T-helper 2 cell (primary cell): ENCODE measurements at regions not wholly inside any gene's neighbourhood (a gene's known extent, or its start where the extent isn't known, plus 50 kb on each side); places are given as distances from the start of the nearest gene placed in this dataset.

Source experiments
- DNase-seq, 5 experiments: peaks; one replicate each; pipeline versions ENCODE4 v3.0.0 to v3.0.0-alpha.2; 2012 to 2022

DNA sequence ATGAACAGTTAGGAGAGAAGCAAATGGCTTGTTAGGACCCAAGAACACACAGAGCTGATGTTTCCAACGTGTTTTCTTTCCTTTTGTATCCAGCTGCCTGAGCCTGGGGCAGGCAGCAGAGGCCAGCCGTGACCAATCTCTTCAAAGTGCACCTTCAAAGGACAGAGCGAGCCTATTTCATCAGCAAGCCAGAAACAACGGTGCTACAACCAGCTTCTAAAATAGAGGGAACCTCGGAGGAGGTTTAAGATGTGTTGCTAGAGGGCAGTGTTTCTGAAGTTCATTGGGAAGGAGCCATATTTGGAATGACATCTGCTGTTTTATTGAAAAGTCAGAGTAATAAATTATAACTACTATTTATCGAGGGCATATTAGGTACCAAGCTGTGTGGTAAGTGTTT, 56.2 kb upstream of the RFC3 start:
- DNase-seq = no peak

DNA sequence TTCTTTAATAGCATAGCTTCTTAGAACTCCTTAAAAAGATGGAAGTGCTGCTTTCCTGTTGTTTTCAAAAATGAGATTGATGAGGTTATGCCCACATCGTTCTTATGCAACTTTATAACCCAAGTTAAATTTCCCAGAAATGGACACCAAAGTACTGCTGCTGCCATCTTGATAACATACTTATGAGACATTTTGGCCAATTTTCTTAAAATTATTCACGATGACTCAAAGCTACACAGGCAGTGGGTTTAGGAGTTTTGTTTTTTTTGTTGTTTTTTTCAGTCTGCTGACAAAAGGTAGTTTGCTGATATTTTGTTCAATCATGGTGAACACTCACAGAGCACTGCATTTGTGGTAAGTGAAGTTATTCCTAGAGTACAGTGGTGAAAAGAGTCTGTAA, 54.9 kb upstream of the RFC3 start:
- no peak for DNase-seq

GRCh38 chr13:33764716-33765115, 53.2 kb upstream of the RFC3 start:
- no peak for DNase-seq

DNA sequence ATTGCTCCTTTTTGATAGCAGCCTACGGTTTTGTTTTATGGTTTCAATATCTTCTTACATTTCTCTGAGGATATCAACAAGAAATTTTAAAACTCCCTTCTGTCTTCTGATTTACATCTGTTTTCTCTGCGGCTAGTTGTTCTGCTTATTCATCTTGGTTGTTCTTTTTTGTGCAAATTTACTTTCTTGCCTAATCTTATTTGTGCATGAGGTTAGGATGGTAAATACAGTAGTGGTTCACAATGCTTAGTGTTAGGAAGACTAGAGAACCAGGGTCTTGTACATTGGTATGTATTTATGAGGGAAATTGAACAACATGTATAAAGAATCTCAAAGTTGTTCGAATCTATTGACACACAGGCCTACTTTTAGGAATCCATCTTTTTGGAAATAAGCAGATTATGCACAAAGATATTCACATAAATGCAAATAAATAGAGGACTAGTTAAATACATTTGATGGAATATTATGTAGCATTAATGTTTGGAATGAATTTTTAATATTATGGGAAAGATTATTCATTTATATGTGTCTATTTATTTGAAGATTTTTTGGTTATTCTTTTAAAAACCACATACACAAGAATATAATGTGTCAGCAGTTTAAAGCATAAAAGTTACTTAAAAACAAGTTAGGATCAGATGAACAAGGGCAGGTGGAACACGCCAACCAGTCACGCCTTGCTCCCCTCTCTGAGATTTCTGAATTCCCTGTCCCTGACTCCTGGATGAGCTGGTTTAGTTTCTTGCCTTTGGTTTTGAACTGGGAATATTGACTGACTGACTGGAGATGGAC, 51.4 kb upstream of the RFC3 start:
- no peak for DNase-seq

DNA sequence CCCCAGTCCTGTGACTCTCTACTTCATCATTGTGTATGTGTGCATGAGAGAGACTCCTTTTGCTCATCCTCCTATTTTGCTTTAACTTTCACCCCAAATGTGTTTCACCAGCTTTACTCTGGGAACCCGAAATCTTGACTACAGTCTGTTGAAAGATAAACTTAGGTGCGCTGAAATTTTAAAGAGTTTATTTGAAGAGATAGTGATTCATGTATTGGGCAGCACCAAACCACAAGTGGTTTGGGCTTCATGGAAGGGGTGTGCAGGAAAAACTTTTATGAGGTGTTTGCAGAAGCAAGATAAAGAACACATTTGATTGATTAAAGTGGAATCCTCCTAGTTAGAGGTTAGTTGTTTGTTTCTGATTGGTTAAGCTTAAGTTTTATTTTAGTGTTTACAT, 50.8 kb upstream of the RFC3 start:
- DNase-seq = no peak
